ENCODE measurements at regions not wholly inside any gene's neighbourhood (a gene's known extent, or its start where the extent isn't known, plus 50 kb on each side); places are given as distances from the start of the nearest gene placed in this dataset.
A peak's percentile ranks its signal among the peaks of the same experiment; 100 is the strongest.

GRCh38 chr15:69505956-69506556 is 53.4 kb downstream of the RPLP1 start:
- ATAC-seq: no peak
- DNase-seq: no peak
- intact Hi-C loops (cut with DNase I): no loop called here

GRCh38 chr15:69508659-69509058 is 56.0 kb downstream of the RPLP1 start:
- DNase-seq: no peak

GRCh38 chr15:69509131-69509530 is 56.5 kb downstream of the RPLP1 start:
- ATAC-seq: no peak
- DNase-seq: no peak
- intact Hi-C loops (cut with DNase I): no loop called here

More at GRCh38 chr15:69508659-69509058, 56.0 kb downstream of the RPLP1 start:
- ATAC-seq: no peak
- intact Hi-C loops (cut with DNase I): no loop called here

DNA sequence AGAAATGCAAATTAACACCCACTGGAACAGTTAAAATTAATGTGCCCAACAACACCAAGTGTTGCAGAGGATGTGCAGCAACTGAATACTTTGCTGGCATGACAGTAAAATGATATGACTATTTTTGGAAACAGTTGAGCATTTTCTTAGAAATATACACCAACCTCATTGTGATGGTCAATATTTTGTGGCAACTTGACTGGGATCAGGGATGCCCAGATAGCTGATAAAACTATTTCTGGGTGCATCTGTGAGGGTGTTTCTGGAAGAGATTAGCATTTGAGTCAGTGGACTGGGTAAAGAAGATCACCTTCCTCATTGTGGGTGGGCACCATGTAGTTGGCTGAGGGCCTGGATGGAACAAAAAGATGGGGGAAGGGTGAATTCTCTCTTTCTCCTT is 57.9 kb downstream of the RPLP1 start:
- DNase-seq (no peak), ATAC-seq (no peak)
- intact Hi-C loops (cut with DNase I): no loop called here

GRCh38 chr15:69511015-69511414 is 58.4 kb downstream of the RPLP1 start:
- ATAC-seq (no peak), DNase-seq (no peak)
- intact Hi-C loops (cut with DNase I): no loop called here

GRCh38 chr15:69511716-69512340 is 59.2 kb downstream of the RPLP1 start:
- ATAC-seq (no peak), DNase-seq (no peak)
- intact Hi-C loops (cut with DNase I): no loop called here

- ATAC-seq (no peak), DNase-seq (no peak)
- intact Hi-C loops (cut with DNase I): no loop called here
These were observed 60.9 kb downstream of the RPLP1 start for GRCh38 chr15:69513450-69513960.

DNA sequence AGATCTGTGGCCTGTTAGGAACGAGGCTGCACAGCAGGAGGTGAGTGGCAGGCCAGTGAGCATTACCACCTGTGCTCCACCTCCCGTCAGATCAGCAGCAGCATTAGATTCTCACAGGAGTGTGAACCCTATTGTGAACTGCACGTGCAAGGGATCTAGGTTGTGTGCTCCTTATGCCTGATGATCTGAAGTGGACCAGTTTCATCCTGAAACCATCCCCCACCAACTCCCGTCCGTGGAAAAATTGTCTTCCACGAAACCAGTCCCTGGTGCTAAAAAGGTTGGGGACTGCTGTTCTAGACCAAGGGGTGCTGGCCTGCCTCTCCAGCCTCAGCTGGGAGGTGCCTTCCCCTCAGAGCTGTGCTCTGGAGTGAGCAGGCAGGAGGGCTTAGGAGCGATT is 61.4 kb downstream of the RPLP1 start:
- intact Hi-C loops (cut with DNase I): no loop called here
- ATAC-seq: no peak

GRCh38 chr15:69515508-69515907 is 62.9 kb downstream of the RPLP1 start:
- intact Hi-C loops (cut with DNase I): no loop called here
- ATAC-seq (no peak), DNase-seq (no peak)

More for the DNA sequence above, 61.4 kb downstream of the RPLP1 start:
- no peak for DNase-seq

GRCh38 chr15:69515926-69516325 is 63.3 kb downstream of the RPLP1 start:
- no peak for DNase-seq
- intact Hi-C loops (cut with DNase I): no loop called here
- ATAC-seq: no peak

- intact Hi-C loops (cut with DNase I): no loop called here
- ATAC-seq (no peak), DNase-seq (no peak)
These were observed 64.4 kb downstream of the RPLP1 start for GRCh38 chr15:69517052-69517451.

DNA sequence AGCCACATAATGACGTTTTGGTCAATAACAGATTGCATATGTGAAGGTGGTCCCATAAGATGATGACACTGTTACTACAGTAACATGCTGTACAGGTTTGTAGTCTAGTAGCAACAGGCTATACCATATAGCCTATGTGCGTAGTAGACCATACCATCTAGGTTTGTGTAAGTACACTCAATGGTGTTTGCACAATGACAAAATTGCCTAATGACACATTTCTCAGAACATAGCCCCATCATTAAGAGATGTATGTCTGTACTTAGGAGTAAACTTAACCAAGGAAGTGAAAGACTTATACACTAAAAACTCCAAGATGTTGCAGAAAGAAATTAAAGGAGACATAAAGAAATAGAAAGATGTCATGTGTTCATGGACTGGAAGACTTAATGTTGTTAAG is 66.2 kb downstream of the RPLP1 start:
- intact Hi-C loops (cut with DNase I): no loop called here
- DNase-seq (no peak), ATAC-seq (no peak)

GRCh38 chr15:69520067-69520466 is 67.4 kb downstream of the RPLP1 start:
- no peak for ATAC-seq
- no peak for DNase-seq
- intact Hi-C loops (cut with DNase I): loop anchor here in 1 of 2 donors (5.0 kb wide), 1 partner anchor 967 kb away; no protein-coding TSS in a partner anchor

- ATAC-seq (no peak), DNase-seq (no peak)
- intact Hi-C loops (cut with DNase I): loop anchor here in 1 of 2 donors (5.0 kb wide), 1 partner anchor 965 kb away; no protein-coding TSS in a partner anchor
These were observed 69.7 kb downstream of the RPLP1 start for GRCh38 chr15:69522361-69522760.

DNA sequence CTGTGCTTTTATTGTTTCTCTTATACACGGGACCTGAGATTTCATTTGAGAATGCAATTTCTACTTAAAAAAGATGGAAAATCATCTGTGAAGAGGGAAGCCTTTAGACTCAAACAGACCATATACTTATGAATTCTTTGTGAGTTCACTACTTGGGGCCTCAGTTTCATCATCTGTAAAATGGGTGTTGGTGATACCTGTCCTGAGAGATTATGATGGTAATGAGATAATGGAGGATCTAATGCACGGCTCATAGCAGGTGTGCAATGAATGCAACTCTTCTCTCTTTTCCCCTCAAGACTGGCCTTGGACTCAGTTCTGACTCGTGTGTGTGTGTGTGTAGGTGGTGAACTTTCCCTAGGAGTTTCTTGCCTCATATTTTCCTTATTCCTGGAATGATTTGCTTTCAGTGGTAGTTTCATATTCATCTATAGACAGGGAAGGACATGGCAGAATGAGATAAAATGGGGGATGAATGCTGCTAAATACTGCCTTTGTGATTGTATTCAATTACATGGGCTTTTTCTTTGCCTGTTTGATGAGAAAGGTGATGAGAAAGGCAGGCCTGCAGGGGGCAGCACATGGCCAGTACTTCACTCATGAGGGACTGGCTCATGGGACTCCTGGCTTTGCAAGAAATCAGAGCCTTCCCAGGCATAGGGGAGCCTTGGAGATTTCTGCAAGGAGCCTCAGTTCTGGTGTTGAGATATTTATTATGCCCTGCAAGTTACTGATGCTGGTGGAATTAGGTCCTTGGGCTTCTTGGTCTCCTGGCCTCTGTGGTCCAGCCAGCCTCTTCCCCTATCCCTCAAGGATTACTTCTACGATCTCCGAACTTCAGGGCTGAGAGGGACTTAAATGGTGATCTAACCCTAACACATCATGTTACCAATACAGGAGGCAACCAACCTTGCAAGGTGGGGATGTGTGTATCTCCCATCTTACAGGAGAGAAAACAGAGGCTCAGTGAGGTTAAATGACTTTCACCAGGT is 70.7 kb downstream of the RPLP1 start:
- intact Hi-C loops (cut with DNase I): loop anchor here in 1 of 2 donors (5.0 kb wide), 1 partner anchor 964 kb away; no protein-coding TSS in a partner anchor
- DNase-seq (peak; percentile 68), ATAC-seq (peak; percentile 79 to 87)

DNA sequence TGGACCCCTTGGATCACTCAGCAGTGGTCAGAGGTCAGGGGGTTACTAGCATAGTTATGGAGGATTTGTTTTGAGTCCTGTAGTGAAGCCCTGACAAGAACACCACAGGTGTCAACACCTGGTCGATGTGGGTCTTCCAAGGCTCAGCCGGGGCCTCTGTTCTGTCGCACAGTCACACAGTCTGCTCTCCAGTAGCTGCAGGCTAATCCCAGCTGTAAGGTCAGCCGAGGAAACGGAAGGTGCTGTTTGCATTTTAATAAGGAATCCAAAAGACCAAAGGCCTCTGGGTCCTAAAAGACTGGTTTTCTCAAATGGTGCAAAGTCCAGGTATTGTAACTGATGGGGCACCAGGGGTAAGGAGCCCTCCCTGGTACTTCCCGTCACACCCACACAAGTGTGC is 71.7 kb downstream of the RPLP1 start:
- intact Hi-C loops (cut with DNase I): loop anchor here in 1 of 2 donors (5.0 kb wide), 1 partner anchor 963 kb away; no protein-coding TSS in a partner anchor
- ATAC-seq (no peak), DNase-seq (no peak)

GRCh38 chr15:69524814-69525213 is 72.2 kb downstream of the RPLP1 start:
- intact Hi-C loops (cut with DNase I): loop anchor here in 1 of 2 donors (5.0 kb wide), 1 partner anchor 962 kb away; no protein-coding TSS in a partner anchor
- ATAC-seq (peak; percentile 31 to 58), DNase-seq (peak; percentile 34)

DNA sequence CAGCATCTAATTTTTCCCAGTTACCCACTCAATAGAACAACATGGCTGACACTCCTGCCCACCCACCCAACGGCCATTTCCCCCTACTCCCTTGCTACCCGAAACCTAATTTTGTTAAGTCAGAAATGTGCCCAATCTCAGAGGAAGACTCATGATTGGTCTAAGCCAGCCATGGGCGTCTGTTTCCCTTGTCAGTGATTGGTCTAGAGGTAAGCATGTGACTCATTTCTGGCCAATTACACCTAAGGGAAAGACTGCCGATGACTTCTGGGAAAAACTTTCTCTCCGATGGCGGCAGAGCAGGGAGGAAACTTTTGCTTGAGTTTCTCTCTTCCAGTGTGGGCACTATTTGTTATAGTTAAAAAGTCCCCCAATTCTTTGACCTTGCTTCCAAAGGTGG is 72.9 kb downstream of the RPLP1 start:
- no peak for DNase-seq
- ATAC-seq: no peak
- intact Hi-C loops (cut with DNase I): no loop called here
